GM06990 (cell line): ENCODE measurements at regions not wholly inside any gene's neighbourhood (a gene's known extent, or its start where the extent isn't known, plus 50 kb on each side); places are given as distances from the start of the nearest gene placed in this dataset.

Experiments used
- DNase-seq: peaks from one replicate; pipeline ENCODE4 v3.0.0-alpha.2; 2011; ENCODE audit not compliant: insufficient read length; ENCODE audit errors: extremely low read depth
- H3K27me3 ChIP-seq: replicated peaks from 2 replicates; pipeline ENCODE4 v1.6.0; 2011; ENCODE audit warnings: low read length; ENCODE audit not compliant: control insufficient read depth, insufficient read depth
- H3K36me3 ChIP-seq: 2 replicates; pipeline ENCODE4 v1.5.1; 2011; ENCODE audit warnings: low read length; ENCODE audit not compliant: control insufficient read depth, insufficient read depth
- H3K4me3 ChIP-seq: replicated peaks from 2 replicates; pipeline ENCODE4 v1.5.1; 2011; ENCODE audit warnings: low read depth, mild to moderate bottlenecking, control low read depth, low read length
- CTCF ChIP-seq: IDR thresholded peaks from 2 replicates; pipeline ENCODE4 v1.5.1; 2011; ENCODE audit warnings: low read length, control low read depth, mild to moderate bottlenecking, inconsistent platforms; ENCODE audit not compliant: insufficient read depth, poor library complexity, severe bottlenecking

GRCh38 chr1:8138673-8139072 is 112.6 kb upstream of the ERRFI1 start:
- no peak for DNase-seq
- H3K36me3 ChIP-seq = no peaks in the 10 kb centered on the region
- no peak for TF ChIP-seq CTCF
- no peak overlapping the region for H3K4me3 ChIP-seq
- H3K27me3 ChIP-seq = no peaks in the 10 kb centered on the region

GRCh38 chr1:8137481-8138244 is 111.6 kb upstream of the ERRFI1 start:
- no peak for DNase-seq
- no peak overlapping the region for H3K4me3 ChIP-seq
- TF ChIP-seq CTCF = no peak
- no peaks in the 10 kb centered on the region for H3K27me3 ChIP-seq
- no peaks in the 10 kb centered on the region for H3K36me3 ChIP-seq

GRCh38 chr1:8136766-8137165 is 110.7 kb upstream of the ERRFI1 start:
- DNase-seq = no peak
- H3K27me3 ChIP-seq = no peaks in the 10 kb centered on the region
- TF ChIP-seq CTCF = no peak
- H3K4me3 ChIP-seq = no peak overlapping the region
- no peaks in the 10 kb centered on the region for H3K36me3 ChIP-seq

GRCh38 chr1:8135250-8135649 is 109.1 kb upstream of the ERRFI1 start:
- TF ChIP-seq CTCF = no peak
- Histone ChIP-seq H3K4me3 (no peak overlapping the region), H3K27me3 (no peaks in the 10 kb centered on the region), H3K36me3 (no peaks in the 10 kb centered on the region)
- DNase-seq = no peak

GRCh38 chr1:8134546-8135235 is 108.6 kb upstream of the ERRFI1 start:
- no peak for TF ChIP-seq CTCF
- Histone ChIP-seq H3K4me3 (no peak overlapping the region), H3K36me3 (no peaks in the 10 kb centered on the region), H3K27me3 (no peaks in the 10 kb centered on the region)
- no peak for DNase-seq
